COLO829 (cell line): ENCODE measurements at regions not wholly inside any gene's neighbourhood (a gene's known extent, or its start where the extent isn't known, plus 50 kb on each side); places are given as distances from the start of the nearest gene placed in this dataset.
"Not testable (repeated sequence)": the region's sequence is repeated elsewhere in the genome, so short reads cannot be mapped to it uniquely, and the experiment has no call there.

ENCODE experiments used
- DNase-seq: peaks from one replicate; pipeline ENCODE4 v3.0.0; 2012; ENCODE audit warnings: low spot score

GRCh38 chr18:34280000-34280399, 55.3 kb upstream of the NOL4 start:
- no peak for DNase-seq

GRCh38 chr18:34280653-34281052, 55.9 kb upstream of the NOL4 start:
- no peak for DNase-seq

GRCh38 chr18:34281290-34281689, 56.6 kb upstream of the NOL4 start:
- DNase-seq: no peak

DNA sequence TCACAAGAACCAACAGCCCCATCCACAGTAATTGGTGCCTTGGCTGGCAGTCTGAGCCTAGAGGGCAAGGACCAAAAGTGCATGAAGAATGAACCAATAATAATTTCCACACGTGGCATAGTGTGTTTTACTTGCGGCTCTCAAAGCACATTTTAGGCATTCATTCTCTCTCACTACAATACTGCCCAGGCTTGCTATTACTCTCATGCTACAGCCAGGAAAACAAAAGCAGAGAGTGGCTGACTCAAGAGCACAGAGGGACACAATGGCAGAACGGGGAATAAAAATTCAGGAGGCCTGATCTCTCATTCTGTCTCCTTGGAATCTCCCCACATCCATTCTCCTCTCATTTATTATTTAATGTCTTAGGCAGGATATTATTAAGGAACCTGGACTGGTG, 57.0 kb upstream of the NOL4 start:
- no peak for DNase-seq

DNA sequence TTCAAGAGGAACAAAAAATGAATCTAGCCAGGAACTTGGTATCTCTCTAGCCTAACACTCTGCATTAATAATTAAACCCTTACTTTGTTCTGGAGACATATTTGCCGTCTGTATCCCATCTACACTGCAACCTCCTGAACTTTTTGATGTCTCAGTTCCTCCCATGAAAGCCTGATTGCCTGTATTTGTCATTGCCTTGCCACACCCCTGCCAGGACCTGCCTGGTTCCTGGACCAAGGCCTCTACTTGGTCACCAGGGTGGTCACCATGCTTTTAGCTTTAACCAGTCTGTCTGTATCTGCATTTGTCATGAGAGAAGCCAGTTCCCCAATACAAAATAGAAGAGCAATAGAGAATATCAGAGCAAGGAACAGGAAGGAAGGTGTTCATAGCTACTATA, 58.8 kb upstream of the NOL4 start:
- DNase-seq: no peak

DNA sequence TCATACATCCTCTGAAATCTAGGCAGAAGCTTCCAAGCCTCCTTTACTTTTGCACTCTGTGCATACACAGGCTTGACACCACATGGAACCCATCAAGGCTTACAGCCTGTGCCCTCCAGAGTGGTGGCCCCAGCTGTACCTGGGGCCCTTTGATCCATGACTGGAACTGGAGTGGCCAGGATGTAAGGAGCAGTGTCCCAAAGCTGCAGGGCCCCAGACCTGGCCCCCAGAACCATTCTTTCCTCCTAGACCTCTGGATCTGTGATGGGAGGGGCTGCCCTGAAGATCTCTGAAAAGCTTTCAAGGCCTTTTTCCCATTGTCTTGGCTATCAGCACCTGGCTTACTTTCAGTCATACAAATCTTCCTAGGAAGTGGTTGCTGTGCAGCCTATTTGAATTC, 63.1 kb upstream of the NOL4 start:
- DNase-seq: no peak

GRCh38 chr18:34292594-34292993, 67.9 kb upstream of the NOL4 start:
- no peak for DNase-seq

- no peak for DNase-seq
Measured at GRCh38 chr18:34297287-34297686, 72.6 kb upstream of the NOL4 start.

GRCh38 chr18:34299828-34300227, 75.1 kb upstream of the NOL4 start:
- no peak for DNase-seq

GRCh38 chr18:34311468-34311867, 86.8 kb upstream of the NOL4 start:
- DNase-seq: no peak

DNA sequence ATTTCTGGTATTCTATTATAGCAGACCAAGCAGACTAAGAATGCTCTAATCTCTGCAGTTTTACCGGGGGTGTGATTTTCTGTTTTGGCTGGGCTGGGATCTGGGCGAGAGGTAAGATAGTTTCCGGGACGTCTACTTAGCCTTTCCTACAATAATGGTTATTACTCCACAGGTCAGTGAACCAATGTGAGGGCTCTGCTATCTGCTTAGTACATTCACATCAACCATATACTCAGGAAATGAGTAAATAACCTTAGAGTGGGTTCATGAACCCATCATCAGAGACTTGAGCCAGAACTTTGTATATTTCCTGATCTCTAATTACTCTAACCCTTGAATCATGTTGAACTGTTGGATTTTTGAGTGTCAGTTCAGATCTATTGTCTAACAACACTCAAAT, 90.1 kb upstream of the NOL4 start:
- DNase-seq: no peak

DNA sequence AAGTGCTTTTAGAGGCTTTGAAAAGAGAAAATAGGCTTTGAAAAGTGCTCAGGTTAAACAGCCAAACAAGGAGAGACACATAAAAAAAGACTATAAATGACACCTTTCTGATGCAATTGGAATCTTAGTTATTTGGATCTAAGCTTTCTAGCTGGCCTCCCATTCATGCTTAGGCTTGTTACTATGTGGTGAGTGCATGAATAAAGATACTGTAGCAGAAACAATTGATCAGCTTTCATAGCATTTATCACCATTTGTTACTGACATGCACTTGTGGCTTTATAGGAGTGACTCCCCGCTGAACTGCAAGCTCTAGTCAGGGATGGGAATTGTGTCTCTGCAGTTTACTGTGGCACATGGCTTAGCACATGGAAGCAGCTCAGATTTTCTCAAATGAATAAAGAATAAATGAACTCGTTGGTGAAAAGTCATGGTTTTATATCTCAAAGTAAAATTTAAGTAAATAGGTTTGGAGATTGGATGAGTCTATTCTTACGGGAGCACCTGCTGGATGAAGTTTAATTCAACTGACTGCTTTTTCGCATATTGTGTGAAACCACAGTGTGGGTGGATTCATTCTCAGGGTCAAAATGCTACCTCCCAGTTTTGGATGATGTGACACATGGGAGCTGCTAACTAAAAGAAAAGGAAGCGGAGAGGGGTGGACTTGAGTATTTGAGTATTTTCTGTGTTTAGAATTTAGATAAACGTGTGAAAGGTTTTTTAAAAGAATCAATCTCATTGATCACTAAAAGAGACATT, 91.1 kb upstream of the NOL4 start:
- DNase-seq: no peak

DNA sequence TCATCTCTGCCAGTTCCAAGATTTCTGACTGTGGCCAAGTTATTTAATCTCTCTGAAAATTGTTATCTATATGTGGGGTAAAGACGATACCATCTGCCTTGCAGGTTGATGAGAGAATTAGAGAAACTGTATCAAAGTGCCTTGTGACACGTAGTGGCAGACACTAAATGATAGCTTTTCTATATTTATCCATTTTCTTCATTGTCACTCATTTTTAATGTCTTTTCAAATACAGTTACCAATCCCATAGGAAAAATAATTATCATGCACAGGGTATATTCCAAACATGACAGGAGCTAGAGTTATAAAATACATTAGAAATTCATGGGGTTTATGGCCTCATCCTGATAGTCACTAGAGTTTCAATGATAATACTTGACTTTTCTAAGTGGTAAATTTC, 95.6 kb upstream of the NOL4 start:
- no peak for DNase-seq

DNA sequence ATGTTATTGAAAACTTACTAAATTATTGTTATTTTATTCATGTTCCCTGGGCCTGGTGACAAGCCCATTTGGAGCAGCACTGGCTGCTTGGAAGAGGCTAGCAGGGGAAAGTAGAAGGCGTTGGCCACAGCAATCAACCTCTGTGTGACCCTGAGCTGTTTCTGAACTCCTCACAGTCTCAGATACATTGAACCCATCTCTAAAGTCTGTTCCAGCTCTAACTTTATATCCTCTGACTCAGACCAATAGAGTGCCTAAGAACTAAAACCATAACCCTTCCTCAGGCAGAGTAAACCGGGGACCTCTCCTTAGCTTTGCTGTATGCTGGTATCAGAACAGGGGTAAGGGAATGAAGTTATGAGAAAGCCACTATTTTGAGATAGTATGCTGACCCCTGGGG, 96.4 kb upstream of the NOL4 start:
- no peak for DNase-seq

DNA sequence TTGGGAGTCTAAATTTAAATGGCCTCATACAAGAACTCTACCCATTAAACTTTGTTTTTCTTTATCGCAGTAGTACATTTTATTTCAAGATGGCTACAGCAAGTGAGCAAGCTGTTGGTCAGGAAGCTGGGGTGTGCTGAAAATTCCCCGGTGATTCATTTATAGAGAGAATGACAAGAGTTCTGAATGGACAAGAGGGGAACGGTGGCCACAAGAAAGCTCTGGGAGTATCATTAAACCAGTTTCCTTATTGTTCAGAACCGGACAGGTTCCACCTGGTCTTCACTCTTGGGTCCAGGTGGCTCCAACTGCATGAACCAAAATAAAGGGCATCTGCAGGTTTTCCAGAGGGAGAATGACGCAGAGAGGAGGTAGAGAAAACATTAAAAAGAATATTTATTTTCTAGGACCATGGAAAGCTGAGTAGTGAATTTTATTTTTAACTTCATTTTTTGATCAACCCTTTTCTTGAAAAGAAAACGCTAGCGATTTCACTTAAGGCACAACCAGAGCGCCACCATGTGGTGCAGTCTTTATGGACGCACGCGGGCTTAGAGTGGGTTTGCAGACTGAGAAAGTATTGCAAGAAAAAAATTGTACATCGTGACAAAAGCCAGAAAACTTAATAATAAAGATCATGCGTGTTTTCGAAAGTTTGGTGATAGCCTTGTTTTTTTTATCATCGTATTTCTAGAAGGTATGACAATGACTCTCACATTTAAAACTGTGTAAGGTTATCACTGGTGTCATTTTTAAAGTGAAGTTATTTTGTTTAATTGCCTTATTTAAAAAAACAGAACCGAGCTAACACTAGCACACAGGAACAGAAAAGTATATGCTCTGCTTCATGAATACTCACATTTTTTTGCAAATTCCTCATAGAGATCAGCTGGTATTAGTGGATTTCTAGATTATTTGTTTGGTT, 97.9 kb upstream of the NOL4 start:
- DNase-seq: peak; percentile 13

DNA sequence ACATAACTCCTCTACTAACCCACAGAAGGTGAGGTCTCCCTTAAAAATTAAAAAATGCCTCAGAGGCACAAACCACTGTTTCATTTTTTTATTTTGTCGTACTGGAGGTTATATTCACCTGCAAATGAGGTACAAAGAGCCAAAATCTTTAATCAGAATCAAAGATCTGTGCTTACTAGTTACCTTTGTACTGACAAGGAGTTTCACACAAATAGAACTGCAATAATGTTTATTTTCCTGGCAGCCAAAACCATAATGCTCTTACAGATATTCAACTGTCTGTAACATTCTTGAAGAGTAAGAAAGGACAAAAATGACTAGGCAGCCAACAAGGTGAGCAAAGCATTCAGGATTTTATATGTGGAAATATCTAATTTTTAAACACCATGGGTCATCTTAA, 105.1 kb upstream of the NOL4 start:
- no peak for DNase-seq

- peak; percentile 4 for DNase-seq
Measured at GRCh38 chr18:34330308-34330707, 105.6 kb upstream of the NOL4 start.

DNA sequence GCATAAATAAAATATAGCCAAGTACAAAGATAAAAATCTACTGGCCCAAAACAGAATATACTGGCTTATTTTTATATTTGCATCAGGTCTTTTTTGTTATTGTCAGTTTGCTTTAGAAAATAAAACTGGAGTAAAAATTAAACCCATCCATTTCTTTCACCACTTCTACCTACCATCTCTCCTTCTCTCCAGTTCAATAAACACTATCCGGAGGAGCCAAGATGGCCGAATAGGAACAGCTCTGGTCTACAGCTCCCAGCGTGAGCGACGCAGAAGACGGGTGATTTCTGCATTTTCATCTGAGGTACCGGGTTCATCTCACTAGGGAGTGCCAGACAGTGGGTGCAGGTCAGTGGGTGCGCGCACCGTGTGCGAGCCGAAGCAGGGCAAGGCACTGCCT, 106.2 kb upstream of the NOL4 start:
- not testable (repeated sequence) for DNase-seq

GRCh38 chr18:34331343-34331742, 106.6 kb upstream of the NOL4 start:
- not testable (repeated sequence) for DNase-seq

- no peak for DNase-seq
Measured at GRCh38 chr18:34339155-34339554, 114.4 kb upstream of the NOL4 start.

- no peak for DNase-seq
Measured at GRCh38 chr18:34342960-34343359, 118.2 kb upstream of the NOL4 start.

- no peak for DNase-seq
Measured at GRCh38 chr18:34345738-34346137, 121.0 kb upstream of the NOL4 start.

GRCh38 chr18:34350778-34351177, 126.1 kb upstream of the NOL4 start:
- no peak for DNase-seq
